ENCODE measurements at regions not wholly inside any gene's neighbourhood (a gene's known extent, or its start where the extent isn't known, plus 50 kb on each side); places are given as distances from the start of the nearest gene placed in this dataset.
A peak's percentile ranks its signal among the peaks of the same experiment; 100 is the strongest.

- H3K4me3 Mint-ChIP-seq (ENCODE audit: unreplicated experiment) = peak overlapping the region; percentile 71
- H3K4me1 Mint-ChIP-seq (ENCODE audit: low read depth) = peaks cover 64% of the 10 kb centered on the region
- no peak for DNase-seq (ENCODE audit: low spot score)
- H3K36me3 Mint-ChIP-seq (ENCODE audit: low read depth) = peaks cover 5% of the 10 kb centered on the region
- no peaks in the 10 kb centered on the region for H3K27me3 Mint-ChIP-seq (ENCODE audit: low read depth)
- no peak for TF ChIP-seq CTCF (IDR thresholded peaks at IDR 0.05)
- H3K27ac Mint-ChIP-seq (ENCODE audit: unreplicated experiment) = peak overlapping the region; percentile 91
- H3K9me3 Mint-ChIP-seq (ENCODE audit: low read depth) = peaks cover 13% of the 10 kb centered on the region
These were observed 89.0 kb upstream of the MAPK10 start for GRCh38 chr4:86448871-86449270.

GRCh38 chr4:86449746-86450588 lies 90.1 kb upstream of the MAPK10 start:
- peak overlapping the region; percentile 58 for H3K27ac Mint-ChIP-seq (ENCODE audit: unreplicated experiment)
- no peaks in the 10 kb centered on the region for H3K27me3 Mint-ChIP-seq (ENCODE audit: low read depth)
- DNase-seq (ENCODE audit: low spot score) = no peak
- no peak for TF ChIP-seq CTCF (IDR thresholded peaks at IDR 0.05)
- peaks cover 4% of the 10 kb centered on the region for H3K9me3 Mint-ChIP-seq (ENCODE audit: low read depth)
- H3K4me1 Mint-ChIP-seq (ENCODE audit: low read depth) = peaks cover 63% of the 10 kb centered on the region
- no peaks in the 10 kb centered on the region for H3K36me3 Mint-ChIP-seq (ENCODE audit: low read depth)
- peak overlapping the region; percentile 13 for H3K4me3 Mint-ChIP-seq (ENCODE audit: unreplicated experiment)

GRCh38 chr4:86450861-86451260 lies 91.0 kb upstream of the MAPK10 start:
- peak overlapping the region; percentile 13 for H3K27ac Mint-ChIP-seq (ENCODE audit: unreplicated experiment)
- no peaks in the 10 kb centered on the region for H3K27me3 Mint-ChIP-seq (ENCODE audit: low read depth)
- peak overlapping the region; percentile 3 for H3K4me3 Mint-ChIP-seq (ENCODE audit: unreplicated experiment)
- no peak for TF ChIP-seq CTCF (IDR thresholded peaks at IDR 0.05)
- no peaks in the 10 kb centered on the region for H3K9me3 Mint-ChIP-seq (ENCODE audit: low read depth)
- no peak for DNase-seq (ENCODE audit: low spot score)
- peaks cover 59% of the 10 kb centered on the region for H3K4me1 Mint-ChIP-seq (ENCODE audit: low read depth)
- H3K36me3 Mint-ChIP-seq (ENCODE audit: low read depth) = no peaks in the 10 kb centered on the region

- H3K4me3 Mint-ChIP-seq (ENCODE audit: unreplicated experiment) = peak overlapping the region; percentile 71
- no peak for TF ChIP-seq CTCF (IDR thresholded peaks at IDR 0.05)
- H3K27ac Mint-ChIP-seq (ENCODE audit: unreplicated experiment) = peak overlapping the region; percentile 93
- no peaks in the 10 kb centered on the region for H3K27me3 Mint-ChIP-seq (ENCODE audit: low read depth)
- peaks cover 58% of the 10 kb centered on the region for H3K4me1 Mint-ChIP-seq (ENCODE audit: low read depth)
- no peaks in the 10 kb centered on the region for H3K9me3 Mint-ChIP-seq (ENCODE audit: low read depth)
- DNase-seq (ENCODE audit: low spot score) = no peak
- no peaks in the 10 kb centered on the region for H3K36me3 Mint-ChIP-seq (ENCODE audit: low read depth)
These were observed 91.9 kb upstream of the MAPK10 start for GRCh38 chr4:86451560-86452330.

- no peak for DNase-seq (ENCODE audit: low spot score)
- H3K27me3 Mint-ChIP-seq (ENCODE audit: low read depth) = no peaks in the 10 kb centered on the region
- no peaks in the 10 kb centered on the region for H3K36me3 Mint-ChIP-seq (ENCODE audit: low read depth)
- peak overlapping the region; percentile 93 for H3K27ac Mint-ChIP-seq (ENCODE audit: unreplicated experiment)
- peaks cover 3% of the 10 kb centered on the region for H3K9me3 Mint-ChIP-seq (ENCODE audit: low read depth)
- H3K4me1 Mint-ChIP-seq (ENCODE audit: low read depth) = peaks cover 58% of the 10 kb centered on the region
- H3K4me3 Mint-ChIP-seq (ENCODE audit: unreplicated experiment) = peak overlapping the region; percentile 71
- no peak for TF ChIP-seq CTCF (IDR thresholded peaks at IDR 0.05)
These were observed 92.6 kb upstream of the MAPK10 start for GRCh38 chr4:86452422-86452891.

All from chondrocyte (in vitro differentiated cells).